Activated T-cell treated with anti-CD3 and anti-CD28 coated beads, Interleukin-2, amount 50 U/mL, for 48 hours (primary cell): ENCODE measurements at regions not wholly inside any gene's neighbourhood (a gene's known extent, or its start where the extent isn't known, plus 50 kb on each side); places are given as distances from the start of the nearest gene placed in this dataset.

Experiments
- DNase-seq, 2 experiments: peaks; one replicate each; pipeline ENCODE4 v3.0.0-alpha.2; 2020

DNA sequence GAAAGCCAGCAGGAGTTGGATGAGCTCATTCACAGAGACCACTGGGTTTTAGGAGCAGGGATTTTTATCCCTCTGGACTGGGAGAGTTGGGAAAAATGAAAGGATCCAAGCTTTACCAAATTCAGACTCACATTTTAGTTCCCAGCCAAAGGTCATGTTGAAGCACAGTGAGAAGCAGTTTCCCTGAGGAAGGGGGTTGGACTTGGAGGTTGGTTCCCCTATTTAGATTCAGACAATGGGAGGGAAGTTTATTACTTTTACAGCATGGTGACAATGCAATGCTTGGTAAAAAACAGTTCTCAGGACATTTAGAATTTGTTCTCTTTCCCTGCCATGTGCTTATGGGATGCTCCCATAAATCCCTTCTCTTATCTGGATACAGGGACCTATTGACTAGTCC, 57.3 kb upstream of the ZNF648 start:
- no peak for DNase-seq

DNA sequence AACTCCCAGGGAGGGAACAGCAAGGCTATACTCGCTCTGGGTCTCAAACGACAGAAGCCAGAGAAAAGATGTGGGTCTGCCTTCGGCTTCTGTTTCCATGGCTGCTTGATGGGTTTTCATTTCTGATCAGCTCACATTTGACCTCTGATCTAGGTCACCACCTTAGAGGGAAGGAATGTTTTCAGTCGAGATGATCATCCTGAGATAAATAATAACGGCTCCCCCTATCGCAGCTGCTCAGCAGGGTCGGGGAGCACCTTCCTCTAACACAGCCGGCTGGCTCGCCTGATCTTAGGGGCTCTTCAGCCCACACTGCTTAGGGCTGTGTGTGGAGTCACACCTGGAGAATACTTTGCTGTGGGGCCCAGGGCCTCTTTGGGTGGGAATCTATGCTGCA, 53.1 kb upstream of the ZNF648 start:
- DNase-seq, result no peak

DNA sequence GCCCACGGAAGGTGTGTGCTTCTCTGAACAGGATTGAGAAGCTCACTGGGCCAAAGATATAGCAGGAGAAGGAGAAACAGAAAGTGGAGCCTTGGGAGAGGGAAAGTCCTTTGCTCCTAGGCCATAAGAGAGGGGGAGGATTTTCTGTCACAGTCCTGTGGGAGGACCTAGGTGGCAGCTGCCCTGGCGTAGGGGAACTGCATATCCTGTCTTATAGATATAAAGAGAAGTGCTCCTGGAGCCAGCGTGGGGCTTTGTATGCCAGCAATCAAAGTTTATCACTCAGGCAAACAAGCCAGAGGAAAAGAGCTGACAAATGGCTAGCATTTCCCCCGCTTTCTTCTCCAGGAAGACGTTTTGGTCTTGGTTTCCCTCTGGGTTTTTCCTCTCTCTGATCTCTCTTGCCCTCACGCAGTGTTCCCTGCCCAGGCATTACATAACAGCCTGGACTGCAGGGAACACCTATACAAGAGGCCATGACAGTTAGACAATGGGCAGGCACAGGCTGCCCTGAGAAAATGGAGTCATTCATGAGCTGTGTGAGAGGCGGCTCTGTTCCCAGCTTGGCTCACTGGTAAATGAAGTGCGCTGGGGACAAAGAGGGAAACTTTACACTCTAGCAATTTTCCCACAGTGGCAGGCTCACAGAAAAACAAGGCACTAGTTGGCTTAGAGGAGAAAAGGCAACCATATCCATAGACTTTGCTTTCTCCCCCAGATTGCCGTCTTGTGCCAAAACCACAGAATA, 52.5 kb upstream of the ZNF648 start:
- no peak for DNase-seq

DNA sequence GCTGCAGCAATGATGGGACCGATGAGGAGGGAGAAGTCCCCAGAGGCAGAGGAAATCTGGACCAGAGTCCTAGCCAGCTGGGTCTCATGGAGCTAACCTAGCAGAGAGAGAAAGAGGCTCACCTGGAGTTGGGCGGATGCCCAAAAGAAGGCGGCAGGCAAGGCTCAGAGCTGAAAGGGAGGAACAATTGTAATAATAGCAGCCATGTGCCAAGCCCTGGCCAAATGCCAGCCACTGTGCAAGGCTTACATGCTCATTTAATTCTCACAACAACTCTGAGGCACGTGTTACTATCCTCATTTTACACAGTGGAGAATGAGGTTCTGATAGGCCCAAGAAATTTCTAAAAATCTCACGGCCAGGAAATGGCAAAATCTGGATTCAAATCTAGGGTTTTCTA, 50.0 kb upstream of the ZNF648 start:
- no peak for DNase-seq
